ENCODE measurements at regions not wholly inside any gene's neighbourhood (a gene's known extent, or its start where the extent isn't known, plus 50 kb on each side); places are given as distances from the start of the nearest gene placed in this dataset.

GRCh38 chr9:129342591-129343423 lies 164.7 kb upstream of the IER5L start:
- TF ChIP-seq YY1 (IDR thresholded peaks at IDR 0.05; ENCODE audit: insufficient read depth, insufficient read length) (no peak), SUZ12 (IDR thresholded peaks at IDR 0.05; ENCODE audit: extremely low read depth, insufficient read depth, insufficient read length) (no peak), ZNF274 (IDR thresholded peaks at IDR 0.05; ENCODE audit: low read depth, low read length) (no peak)
